ENCODE measurements at regions not wholly inside any gene's neighbourhood (a gene's known extent, or its start where the extent isn't known, plus 50 kb on each side); places are given as distances from the start of the nearest gene placed in this dataset.

DNA sequence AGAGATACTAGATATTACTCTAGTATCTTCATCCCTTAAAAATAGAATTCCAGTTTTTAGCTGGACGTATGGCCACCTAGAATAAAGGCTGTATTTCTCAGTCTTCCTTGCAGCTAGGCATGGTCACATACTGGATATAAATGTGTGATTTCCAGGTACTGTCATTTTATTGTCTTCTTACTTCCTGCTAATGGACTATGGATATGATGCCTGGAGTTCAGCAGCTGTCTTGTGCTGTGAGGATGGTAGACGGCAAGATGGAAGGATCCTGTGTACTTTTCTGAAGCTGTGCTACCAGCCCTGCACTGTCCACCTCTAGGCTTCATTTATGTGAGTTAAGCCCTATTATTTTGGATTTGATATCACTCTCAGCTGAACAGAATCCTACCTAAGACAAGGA lies 83.4 kb downstream of the EBLN2 start:
- BruUV-seq (replicated peaks): no TSS peak
- POLR2A ChIA-PET: no interaction called here
- TF ChIP-seq PCBP1 (IDR thresholded peaks at IDR 0.05; ENCODE audit: low read depth, low read length, poor library complexity, severe bottlenecking): no peak
- no peak for TF ChIP-seq PHF21A (IDR thresholded peaks at IDR 0.05; ENCODE audit: borderline replicate concordance, low read depth)
- no peak for TF ChIP-seq TRIM24 (IDR thresholded peaks at IDR 0.05)
- TF ChIP-seq, protein P1, sequence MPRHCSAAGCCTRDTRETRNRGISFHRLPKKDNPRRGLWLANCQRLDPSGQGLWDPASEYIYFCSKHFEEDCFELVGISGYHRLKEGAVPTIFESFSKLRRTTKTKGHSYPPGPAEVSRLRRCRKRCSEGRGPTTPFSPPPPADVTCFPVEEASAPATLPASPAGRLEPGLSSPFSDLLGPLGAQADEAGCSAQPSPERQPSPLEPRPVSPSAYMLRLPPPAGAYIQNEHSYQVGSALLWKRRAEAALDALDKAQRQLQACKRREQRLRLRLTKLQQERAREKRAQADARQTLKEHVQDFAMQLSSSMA (CRISPR knock-in tag; IDR thresholded peaks at IDR 0.05): no peak
- TF ChIP-seq ZNF354B (CRISPR knock-in tag; IDR thresholded peaks at IDR 0.05): no peak
- TF ChIP-seq PCBP2 (IDR thresholded peaks at IDR 0.05; ENCODE audit: low read depth, low read length, poor library complexity, severe bottlenecking): no peak
- no peak for TF ChIP-seq TAF1 (IDR thresholded peaks at IDR 0.05; ENCODE audit: control insufficient read depth, extremely low read depth, insufficient read depth, low read length, severe bottlenecking)
- TF ChIP-seq, protein P2, sequence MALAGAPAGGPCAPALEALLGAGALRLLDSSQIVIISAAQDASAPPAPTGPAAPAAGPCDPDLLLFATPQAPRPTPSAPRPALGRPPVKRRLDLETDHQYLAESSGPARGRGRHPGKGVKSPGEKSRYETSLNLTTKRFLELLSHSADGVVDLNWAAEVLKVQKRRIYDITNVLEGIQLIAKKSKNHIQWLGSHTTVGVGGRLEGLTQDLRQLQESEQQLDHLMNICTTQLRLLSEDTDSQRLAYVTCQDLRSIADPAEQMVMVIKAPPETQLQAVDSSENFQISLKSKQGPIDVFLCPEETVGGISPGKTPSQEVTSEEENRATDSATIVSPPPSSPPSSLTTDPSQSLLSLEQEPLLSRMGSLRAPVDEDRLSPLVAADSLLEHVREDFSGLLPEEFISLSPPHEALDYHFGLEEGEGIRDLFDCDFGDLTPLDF (CRISPR knock-in tag; IDR thresholded peaks at IDR 0.05): no peak
- no peak for TF ChIP-seq SP1 (CRISPR knock-in tag; IDR thresholded peaks at IDR 0.05)
- no peak for TF ChIP-seq MTA1 (IDR thresholded peaks at IDR 0.05; ENCODE audit: borderline replicate concordance)
- no peak for TF ChIP-seq NR2C2 (CRISPR knock-in tag; IDR thresholded peaks at IDR 0.05)
- TF ChIP-seq NR2C2 (tag; IDR thresholded peaks at IDR 0.05): no peak
- no peak for TF ChIP-seq KDM2B (CRISPR knock-in tag; IDR thresholded peaks at IDR 0.05)
- 0 out of 2 replicates have a peak, but pooled peaks have one; percentile 22 for TF ChIP-seq HDAC2 (IDR thresholded peaks at IDR 0.05)
- TF ChIP-seq, protein P3, sequence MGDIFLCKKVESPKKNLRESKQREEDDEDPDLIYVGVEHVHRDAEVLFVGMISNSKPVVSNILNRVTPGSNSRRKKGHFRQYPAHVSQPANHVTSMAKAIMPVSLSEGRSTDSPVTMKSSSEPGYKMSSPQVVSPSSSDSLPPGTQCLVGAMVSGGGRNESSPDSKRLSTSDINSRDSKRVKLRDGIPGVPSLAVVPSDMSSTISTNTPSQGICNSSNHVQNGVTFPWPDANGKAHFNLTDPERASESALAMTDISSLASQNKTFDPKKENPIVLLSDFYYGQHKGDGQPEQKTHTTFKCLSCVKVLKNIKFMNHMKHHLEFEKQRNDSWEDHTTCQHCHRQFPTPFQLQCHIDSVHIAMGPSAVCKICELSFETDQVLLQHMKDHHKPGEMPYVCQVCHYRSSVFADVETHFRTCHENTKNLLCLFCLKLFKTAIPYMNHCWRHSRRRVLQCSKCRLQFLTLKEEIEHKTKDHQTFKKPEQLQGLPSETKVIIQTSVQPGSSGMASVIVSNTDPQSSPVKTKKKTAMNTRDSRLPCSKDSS (IDR thresholded peaks at IDR 0.05; ENCODE audit: low read depth, partially characterized antibody): no peak
- no peak for TF ChIP-seq SMAD1 (IDR thresholded peaks at IDR 0.05; ENCODE audit: low read depth, low read length, partially characterized antibody)
- no peak for TF ChIP-seq PTRF (tag; IDR thresholded peaks at IDR 0.05)
- no peak for TF ChIP-seq NFIX (CRISPR knock-in tag; IDR thresholded peaks at IDR 0.05; ENCODE audit: low read depth)

More for the DNA sequence above, 83.4 kb downstream of the EBLN2 start:
- H3K9me3 ChIP-seq (replicated peaks; ENCODE audit: control insufficient read depth, insufficient read depth, low read depth, low read length): no peaks in the 10 kb centered on the region
- peak overlapping the region; percentile 75; the same call in 2 of the 3 replicates for H3K27ac ChIP-seq (ENCODE audit: extremely low read depth, low read depth, low read length)
- H3K79me2 ChIP-seq (ENCODE audit: control insufficient read depth, insufficient read depth, low read length): no peaks in the 10 kb centered on the region
- H3K9me1 ChIP-seq (ENCODE audit: control insufficient read depth, insufficient read depth, low read length): no peaks in the 10 kb centered on the region
- intact Hi-C loops (cut with micrococcal nuclease) (no loop called here), in situ Hi-C loops (cut with MboI) (no loop called here)
- DNase-seq (ENCODE audit: extremely low read depth in 1 of 4, low spot score in 3 of 4) (no peak), ATAC-seq (no peak), FAIRE-seq (peak; percentile 15)
- H3K27me3 ChIP-seq (ENCODE audit: control insufficient read depth in 2 of 2, insufficient read depth in 2 of 2, low read length in 2 of 2): no peaks in the 10 kb centered on the region
- H3K9ac ChIP-seq (ENCODE audit: insufficient read depth in 1 of 2, low read depth in 2 of 2, low read length in 2 of 2): peak overlapping the region in 1 of 2 experiments; percentile 30; a peak in 1 of 4 replicates
- H3K36me3 ChIP-seq (ENCODE audit: control insufficient read depth, insufficient read depth, low read length): no peaks in the 10 kb centered on the region
- no peak overlapping the region; the same call in 1 of the 2 replicates for H3K4me2 ChIP-seq (ENCODE audit: insufficient read depth, low read length)
- no peaks in the 10 kb centered on the region for H4K20me1 ChIP-seq (replicated peaks; ENCODE audit: control insufficient read depth, insufficient read depth, low read length)
- 49% methylated on average over 2 of the region's 2 CpGs for WGBS (ENCODE audit: insufficient coverage, low coverage, missing lambda C conversion rate)
- H2AFZ ChIP-seq (ENCODE audit: low read depth, low read length): peak overlapping the region; percentile 36; the same call in 1 of the 2 replicates
- CTCF ChIA-PET (ENCODE audit: low intra/inter-chr PET ratio): no interaction called here
- H3K4me3 ChIP-seq: no peak overlapping the region
- peaks cover 13 to 22% of the 10 kb centered on the region in 2 experiments; a peak in 4 of 5 replicates for H3K4me1 ChIP-seq (replicated peaks in 1 of 2; ENCODE audit: control insufficient read depth in 2 of 2, insufficient read depth in 2 of 2, low read length in 2 of 2)

All from K562 (cell line).